H9 (cell line): ENCODE measurements at regions not wholly inside any gene's neighbourhood (a gene's known extent, or its start where the extent isn't known, plus 50 kb on each side); places are given as distances from the start of the nearest gene placed in this dataset.

Experiments
- DNase-seq: peaks from one replicate; pipeline ENCODE4 v3.0.0-alpha.2; 2017
- H2AFZ ChIP-seq: one replicate; pipeline ENCODE4 v1.6.1; 2013; ENCODE audit warnings: mild to moderate bottlenecking, low read length, control low read depth, moderate library complexity
- H2AK5ac ChIP-seq: 2 replicates; pipeline ENCODE4 v1.6.1; 2013; ENCODE audit warnings: low read length, control low read depth, mixed read lengths; ENCODE audit not compliant: insufficient read length
- H2BK120ac ChIP-seq: one replicate; pipeline ENCODE4 v1.6.1; 2013; ENCODE audit warnings: low read depth, mild to moderate bottlenecking, low read length, control low read depth, inconsistent platforms; ENCODE audit not compliant: poor library complexity, severe bottlenecking
- H2BK12ac ChIP-seq: 2 replicates; pipeline ENCODE4 v1.6.1; 2013; ENCODE audit warnings: low read length, control low read depth, mixed read lengths, low read depth; ENCODE audit not compliant: insufficient read length
- H2BK15ac ChIP-seq: 2 replicates; pipeline ENCODE4 v1.6.1; 2013; ENCODE audit warnings: low read depth, low read length, control low read depth
- H2BK20ac ChIP-seq: one replicate; pipeline ENCODE4 v1.6.1; 2013; ENCODE audit warnings: low read depth, mild to moderate bottlenecking, low read length, control low read depth, inconsistent platforms; ENCODE audit not compliant: poor library complexity, severe bottlenecking
- H2BK5ac ChIP-seq: 2 replicates; pipeline ENCODE4 v1.6.1; 2013; ENCODE audit warnings: low read length, control low read depth, mixed read lengths; ENCODE audit not compliant: insufficient read length
- H3K14ac ChIP-seq: 2 replicates; pipeline ENCODE4 v1.6.1; 2013; ENCODE audit warnings: low read length, control low read depth; ENCODE audit not compliant: insufficient read depth
- H3K18ac ChIP-seq: 2 replicates; pipeline ENCODE4 v1.6.1; 2013; ENCODE audit warnings: low read depth, mild to moderate bottlenecking, mixed read lengths, low read length, control low read depth; ENCODE audit not compliant: insufficient read length
- H3K23ac ChIP-seq: 2 replicates; pipeline ENCODE4 v1.6.1; 2013; ENCODE audit warnings: low read length, control low read depth, mixed read lengths, low read depth; ENCODE audit not compliant: insufficient read length
- H3K23me2 ChIP-seq: 2 replicates; pipeline ENCODE4 v1.6.1; 2013; ENCODE audit warnings: low read depth, mild to moderate bottlenecking, mixed read lengths, low read length, control low read depth; ENCODE audit not compliant: insufficient read length, poor library complexity, severe bottlenecking
- H3K27ac ChIP-seq: 2 replicates; pipeline ENCODE4 v1.5.1; 2013; ENCODE audit warnings: low read length, control low read depth, mixed read lengths, low read depth; ENCODE audit not compliant: insufficient read length
- H3K27me3 ChIP-seq: 2 replicates; pipeline ENCODE4 v1.6.1; 2013; ENCODE audit warnings: low read length, control low read depth, inconsistent platforms; ENCODE audit not compliant: insufficient read depth
- H3K4ac ChIP-seq: 2 replicates; pipeline ENCODE4 v1.6.1; 2013; ENCODE audit warnings: low read depth, mild to moderate bottlenecking, control low read depth, inconsistent platforms, low read length, moderate library complexity
- H3K4me1 ChIP-seq: 2 replicates; pipeline ENCODE4 v1.6.1; 2013; ENCODE audit warnings: low read length, control low read depth, inconsistent platforms; ENCODE audit not compliant: insufficient read depth
- H3K4me2 ChIP-seq: 2 replicates; pipeline ENCODE4 v1.6.1; 2013; ENCODE audit warnings: low read length, control low read depth, mixed read lengths; ENCODE audit not compliant: insufficient read length, insufficient read depth
- H3K56ac ChIP-seq: 2 replicates; pipeline ENCODE4 v1.6.1; 2013; ENCODE audit warnings: low read depth, mild to moderate bottlenecking, mixed read lengths, low read length, control low read depth; ENCODE audit not compliant: insufficient read length
- H3K79me1 ChIP-seq: 2 replicates; pipeline ENCODE4 v1.6.1; 2013; ENCODE audit warnings: low read depth, mild to moderate bottlenecking, moderate library complexity, low read length, control low read depth, inconsistent platforms; ENCODE audit not compliant: insufficient read depth, poor library complexity, severe bottlenecking
- H3K79me2 ChIP-seq: 2 replicates; pipeline ENCODE4 v1.6.1; 2013; ENCODE audit warnings: low read length, control low read depth, inconsistent platforms; ENCODE audit not compliant: insufficient read depth
- H3K9ac ChIP-seq: 2 replicates; pipeline ENCODE4 v1.6.1; 2013; ENCODE audit warnings: low read length, control low read depth, mixed read lengths; ENCODE audit not compliant: insufficient read length; ENCODE audit errors: extremely low read depth
- H3K9me3 ChIP-seq: one replicate; pipeline ENCODE4 v1.6.1; 2013; ENCODE audit warnings: low read depth, low read length, inconsistent platforms; ENCODE audit not compliant: control insufficient read depth
- H3T11ph ChIP-seq: one replicate; pipeline ENCODE4 v1.6.1; 2013; ENCODE audit warnings: mild to moderate bottlenecking, low read length, control low read depth, inconsistent platforms
- H4K20me1 ChIP-seq: one replicate; pipeline ENCODE4 v1.6.1; 2013; ENCODE audit not compliant: control insufficient read depth, insufficient read length, insufficient read depth
- H4K5ac ChIP-seq: 2 replicates; pipeline ENCODE4 v1.6.1; 2013; ENCODE audit warnings: low read depth, mild to moderate bottlenecking, mixed read lengths, low read length, control low read depth; ENCODE audit not compliant: insufficient read length
- H4K8ac ChIP-seq: replicated peaks from 2 replicates; pipeline ENCODE4 v1.6.1; 2013; ENCODE audit warnings: low read length, control low read depth, mixed read lengths, low read depth; ENCODE audit not compliant: insufficient read length
- H4K91ac ChIP-seq: 2 replicates; pipeline ENCODE4 v1.6.1; 2013; ENCODE audit warnings: low read depth, mild to moderate bottlenecking, moderate library complexity, mixed read lengths, low read length, control low read depth; ENCODE audit not compliant: insufficient read length
- H3K27ac Mint-ChIP-seq, 3 experiments: 2 replicates in 2 of 3; 3 replicates in 1 of 3; pipeline ENCODE4 v1.8.0; 2020 to 2021; ENCODE audit warnings: mixed read lengths in 3 of 3, mild to moderate bottlenecking in 1 of 3, moderate library complexity in 1 of 3
- H3K27me3 Mint-ChIP-seq: 2 replicates; pipeline ENCODE4 v1.8.0; 2021; ENCODE audit warnings: low read depth, mild to moderate bottlenecking, moderate library complexity, mixed read lengths
- H3K36me3 Mint-ChIP-seq, 3 experiments: 2 replicates in 2 of 3; 3 replicates in 1 of 3; pipeline ENCODE4 v1.8.0; 2020 to 2021; ENCODE audit warnings: low read depth in 3 of 3, mixed read lengths in 3 of 3; ENCODE audit not compliant: insufficient read depth in 1 of 3
- H3K4me1 Mint-ChIP-seq, 2 experiments: 2 replicates each; pipeline ENCODE4 v1.8.0; 2020; ENCODE audit warnings: mixed read lengths in 2 of 2
- H3K4me3 Mint-ChIP-seq, 2 experiments: 2 replicates in 1 of 2; 3 replicates in 1 of 2; pipeline ENCODE4 v1.8.0; 2020 to 2021; ENCODE audit warnings: mild to moderate bottlenecking in 2 of 2, mixed read lengths in 2 of 2, moderate library complexity in 1 of 2
- H3K9me3 Mint-ChIP-seq, 2 experiments: 2 replicates in 1 of 2; 3 replicates in 1 of 2; pipeline ENCODE4 v1.8.0; 2020; ENCODE audit warnings: mild to moderate bottlenecking in 2 of 2, mixed read lengths in 2 of 2, moderate library complexity in 1 of 2
- CTCF ChIP-seq: fragments of 200-600 bp; sonication (generic); conservative IDR thresholded peaks from 3 replicates; pipeline ENCODE4 v1.8.0; 2021; ENCODE audit warnings: antibody characterized with exemption, mild to moderate bottlenecking
- WGBS: extraction: QIAGEN DNeasy Blood & Tissue Kit; methylation state at CpG from one replicate; pipeline ENCODE4 v1.1.7; 2013; ENCODE audit warnings: missing lambda C conversion rate, low lambda C conversion rate, mixed read lengths; ENCODE audit not compliant: insufficient read length; ENCODE audit errors: extremely low coverage; 5-methylcytosine and 5-hydroxymethylcytosine counted together

GRCh38 chr5:90051756-90052155, 357.8 kb downstream of the CETN3 start:
- no peak overlapping the region for H3K27ac Mint-ChIP-seq
- Histone ChIP-seq H2BK12ac (no peak overlapping the region), H3T11ph (no peak overlapping the region), H3K4me1 (no peaks in the 10 kb centered on the region; the same call in 1 of the 2 replicates), H2AFZ (no peak overlapping the region), H2BK120ac (no peak overlapping the region), H3K23ac (no peak overlapping the region), H3K4me2 (no peak overlapping the region), H3K79me2 (no peaks in the 10 kb centered on the region), H3K14ac (no peak overlapping the region), H3K18ac (no peak overlapping the region), H3K4ac (no peak overlapping the region), H2BK20ac (no peak overlapping the region), H3K23me2 (no peaks in the 10 kb centered on the region), H2BK15ac (no peak overlapping the region), H3K27me3 (no peaks in the 10 kb centered on the region), H2AK5ac (no peak overlapping the region), H3K27ac (no peak overlapping the region), H4K20me1 (no peaks in the 10 kb centered on the region), H3K56ac (no peak overlapping the region), H2BK5ac (no peak overlapping the region), H4K5ac (no peak overlapping the region), H3K79me1 (no peaks in the 10 kb centered on the region), H3K9me3 (no peaks in the 10 kb centered on the region), H4K8ac (no peak overlapping the region), H4K91ac (no peak overlapping the region), H3K9ac (no peak overlapping the region)
- H3K9me3 Mint-ChIP-seq, result peaks cover 0 to 3% of the 10 kb centered on the region in 2 experiments; a peak in 3 of 5 replicates
- no peak overlapping the region for H3K4me3 Mint-ChIP-seq
- no peak for DNase-seq
- H3K27me3 Mint-ChIP-seq, result no peaks in the 10 kb centered on the region
- no CpG with 5 or more reads among the region's 1 CpG for WGBS
- H3K4me1 Mint-ChIP-seq, result peaks cover 11 to 14% of the 10 kb centered on the region in 2 experiments
- H3K36me3 Mint-ChIP-seq, result peaks cover 2 to 4% (median 2%) of the 10 kb centered on the region in 3 experiments; a peak in 5 of 7 replicates
- TF ChIP-seq CTCF, result no peak
